Fibroblast of the aortic adventitia (primary cell): ENCODE measurements at regions not wholly inside any gene's neighbourhood (a gene's known extent, or its start where the extent isn't known, plus 50 kb on each side); places are given as distances from the start of the nearest gene placed in this dataset.
"Not testable (repeated sequence)": the region's sequence is repeated elsewhere in the genome, so short reads cannot be mapped to it uniquely, and the experiment has no call there.

Experiments used
- DNase-seq: peaks from one replicate; pipeline ENCODE4 v3.0.0-alpha.2; 2010; ENCODE audit warnings: low read depth
- H3K4me3 ChIP-seq: 2 replicates; pipeline ENCODE4 v1.5.1; 2011; ENCODE audit warnings: low read depth, mild to moderate bottlenecking, control low read depth, low read length, moderate library complexity
- TF ChIP-seq, protein P1 (sequence below): IDR thresholded peaks from 2 replicates; pipeline ENCODE4 v1.5.1; 2011; ENCODE audit warnings: mild to moderate bottlenecking, low read length, control low read depth, inconsistent platforms; ENCODE audit not compliant: insufficient read depth

DNA sequence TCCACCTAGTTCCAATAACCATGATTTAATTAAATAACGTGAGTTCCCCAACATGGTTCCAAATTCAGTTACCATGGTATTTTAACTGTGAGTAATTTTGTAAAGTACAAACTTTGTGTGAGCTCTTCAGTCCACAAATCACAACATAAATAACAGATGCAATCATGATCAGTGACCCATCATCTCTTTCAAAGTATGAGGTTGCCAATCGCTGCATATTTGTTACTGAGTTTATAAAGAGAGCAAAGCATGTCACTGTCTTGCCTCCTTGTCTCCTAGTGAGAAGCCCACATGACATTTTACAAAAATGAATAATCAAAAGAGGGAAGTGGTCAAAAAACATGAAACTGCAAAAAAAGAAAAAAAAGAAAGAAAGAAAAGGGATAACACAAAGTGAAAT lies 69.1 kb upstream of the PDSS1 start:
- TF ChIP-seq, protein P1, sequence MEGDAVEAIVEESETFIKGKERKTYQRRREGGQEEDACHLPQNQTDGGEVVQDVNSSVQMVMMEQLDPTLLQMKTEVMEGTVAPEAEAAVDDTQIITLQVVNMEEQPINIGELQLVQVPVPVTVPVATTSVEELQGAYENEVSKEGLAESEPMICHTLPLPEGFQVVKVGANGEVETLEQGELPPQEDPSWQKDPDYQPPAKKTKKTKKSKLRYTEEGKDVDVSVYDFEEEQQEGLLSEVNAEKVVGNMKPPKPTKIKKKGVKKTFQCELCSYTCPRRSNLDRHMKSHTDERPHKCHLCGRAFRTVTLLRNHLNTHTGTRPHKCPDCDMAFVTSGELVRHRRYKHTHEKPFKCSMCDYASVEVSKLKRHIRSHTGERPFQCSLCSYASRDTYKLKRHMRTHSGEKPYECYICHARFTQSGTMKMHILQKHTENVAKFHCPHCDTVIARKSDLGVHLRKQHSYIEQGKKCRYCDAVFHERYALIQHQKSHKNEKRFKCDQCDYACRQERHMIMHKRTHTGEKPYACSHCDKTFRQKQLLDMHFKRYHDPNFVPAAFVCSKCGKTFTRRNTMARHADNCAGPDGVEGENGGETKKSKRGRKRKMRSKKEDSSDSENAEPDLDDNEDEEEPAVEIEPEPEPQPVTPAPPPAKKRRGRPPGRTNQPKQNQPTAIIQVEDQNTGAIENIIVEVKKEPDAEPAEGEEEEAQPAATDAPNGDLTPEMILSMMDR: no peak
- no peak for DNase-seq
- H3K4me3 ChIP-seq: no peak overlapping the region

DNA sequence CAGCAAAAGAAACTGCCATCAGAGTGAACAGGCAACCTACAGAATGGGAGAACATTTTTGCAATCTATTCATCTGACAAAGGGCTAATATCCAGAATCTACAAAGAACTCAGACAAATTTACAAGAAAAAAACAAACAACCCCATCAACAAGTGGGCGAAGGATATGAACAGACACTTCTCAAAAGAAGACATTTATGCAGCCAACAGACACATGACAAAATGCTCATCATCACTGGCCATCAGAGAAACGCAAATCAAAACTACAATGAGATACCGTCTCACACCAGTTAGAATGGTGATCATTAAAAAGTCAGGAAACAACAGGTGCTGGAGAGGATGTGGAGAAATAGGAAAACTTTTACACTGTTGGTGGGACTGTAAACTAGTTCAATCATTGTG lies 65.3 kb upstream of the PDSS1 start:
- DNase-seq, H3K4me3 ChIP-seq: not testable (repeated sequence)

DNA sequence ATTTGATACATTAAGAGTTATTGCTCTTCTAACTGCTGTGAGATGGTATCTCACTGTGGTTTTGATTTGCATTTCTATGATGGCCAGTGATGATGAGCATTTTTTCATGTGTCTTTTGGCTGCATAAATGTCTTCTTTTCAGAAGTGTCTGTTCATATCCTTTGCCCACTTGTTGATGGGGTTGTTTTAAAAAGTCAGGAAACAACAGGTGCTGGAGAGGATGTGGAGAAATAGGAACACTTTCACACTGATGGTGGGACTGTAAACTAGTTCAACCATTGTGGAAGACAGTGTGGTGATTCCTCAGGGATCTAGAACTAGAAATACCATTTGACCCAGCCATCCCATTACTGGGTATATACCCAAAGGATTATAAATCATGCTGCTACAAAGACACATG lies 63.4 kb upstream of the PDSS1 start:
- H3K4me3 ChIP-seq, DNase-seq: not testable (repeated sequence)

DNA sequence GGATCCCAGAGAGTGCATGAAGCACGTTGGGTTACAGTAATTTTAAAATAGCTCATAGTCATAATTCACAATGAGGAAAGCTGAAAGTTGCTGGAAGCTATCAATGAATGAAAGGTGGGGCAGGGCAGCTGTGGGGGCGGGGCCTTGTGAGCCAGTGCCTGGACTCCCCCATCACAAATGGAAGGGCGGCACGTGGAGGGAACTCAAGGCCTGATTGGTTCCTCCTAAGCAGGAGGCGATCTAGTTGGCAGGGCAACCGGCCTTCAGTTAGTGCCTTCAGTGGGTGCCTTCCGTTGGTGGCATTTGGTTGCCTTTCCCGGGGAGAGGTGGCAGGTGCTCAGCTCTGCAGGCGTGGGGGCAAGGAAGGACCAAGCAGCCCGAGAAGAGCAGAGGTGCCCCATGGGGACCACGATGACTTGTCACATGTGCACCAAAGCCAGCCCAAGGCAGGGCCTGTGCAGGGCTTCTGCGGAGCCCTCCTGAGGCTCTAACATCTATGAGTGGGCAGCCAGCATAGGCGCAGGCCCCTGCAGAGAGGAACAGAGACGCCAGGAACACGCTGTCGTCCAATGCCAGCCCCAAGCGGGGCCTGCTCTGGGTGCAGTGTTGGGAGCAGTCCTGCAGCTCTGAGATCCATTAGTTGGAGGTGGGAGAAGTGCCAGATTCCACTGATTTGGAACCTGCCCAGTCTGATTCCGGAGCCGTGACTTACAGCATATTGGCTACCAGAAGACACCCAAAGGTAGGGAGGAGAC lies 59.8 kb upstream of the PDSS1 start:
- TF ChIP-seq, protein P1: no peak
- DNase-seq: no peak
- no peak overlapping the region for H3K4me3 ChIP-seq

DNA sequence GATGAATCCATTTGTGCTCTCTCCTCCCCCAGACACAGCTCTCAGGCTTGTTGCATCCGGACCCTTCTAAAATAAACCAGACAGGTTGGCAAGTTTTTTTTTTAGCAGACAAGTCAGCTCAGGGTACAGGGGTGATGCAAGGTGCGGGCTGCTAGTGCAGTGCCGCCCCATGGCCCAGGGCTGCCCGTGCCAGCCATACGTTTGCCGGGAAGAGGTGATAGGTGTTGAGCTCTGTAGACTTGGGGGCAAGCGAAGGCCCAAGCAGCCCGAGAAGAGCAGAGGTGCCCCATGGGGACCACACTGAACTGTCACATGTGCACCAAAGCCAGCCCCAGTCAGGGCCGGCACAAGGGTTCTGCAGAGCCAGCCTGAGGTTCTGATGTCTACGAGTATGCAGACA lies 57.1 kb upstream of the PDSS1 start:
- DNase-seq: no peak
- H3K4me3 ChIP-seq: no peak overlapping the region
- TF ChIP-seq, protein P1: no peak

DNA sequence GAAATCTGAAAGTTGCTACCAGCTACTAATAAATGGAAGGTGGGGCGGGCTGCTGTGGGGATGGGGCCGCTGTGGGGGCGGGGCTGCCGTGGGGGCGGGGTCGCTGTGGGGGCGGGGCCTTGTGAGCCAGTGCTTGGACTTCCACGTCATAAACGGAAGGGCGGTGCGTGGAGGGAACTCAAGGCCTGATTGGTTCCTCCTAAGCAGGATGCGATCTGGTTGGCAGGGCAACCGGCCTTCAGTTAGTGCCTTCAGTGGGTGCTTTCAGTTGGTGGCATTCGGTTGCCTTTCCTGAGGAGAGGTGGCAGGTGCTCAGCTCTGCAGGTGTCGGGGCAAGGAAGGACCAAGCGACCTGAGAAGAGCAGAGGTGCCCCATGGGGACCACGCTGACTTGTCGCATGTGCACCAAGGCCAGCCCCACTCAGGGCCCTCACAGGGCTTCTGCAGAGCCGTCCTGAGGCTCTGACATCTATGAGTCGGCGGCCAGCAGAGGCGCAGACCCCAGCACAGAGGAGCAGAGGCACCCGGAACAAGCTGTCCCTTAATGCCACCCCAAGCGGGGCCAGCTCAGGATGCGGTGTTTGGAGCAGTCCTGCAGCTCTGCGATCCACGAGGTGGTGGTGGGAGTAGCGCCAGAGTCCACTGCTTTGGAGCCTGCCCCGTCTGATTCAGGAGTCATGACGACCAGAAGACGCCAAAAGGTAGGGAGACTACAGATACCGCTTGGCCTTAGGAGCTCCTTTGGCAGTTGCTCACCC lies 54.4 kb upstream of the PDSS1 start:
- no peak overlapping the region for H3K4me3 ChIP-seq
- DNase-seq: no peak
- TF ChIP-seq, protein P1: no peak

DNA sequence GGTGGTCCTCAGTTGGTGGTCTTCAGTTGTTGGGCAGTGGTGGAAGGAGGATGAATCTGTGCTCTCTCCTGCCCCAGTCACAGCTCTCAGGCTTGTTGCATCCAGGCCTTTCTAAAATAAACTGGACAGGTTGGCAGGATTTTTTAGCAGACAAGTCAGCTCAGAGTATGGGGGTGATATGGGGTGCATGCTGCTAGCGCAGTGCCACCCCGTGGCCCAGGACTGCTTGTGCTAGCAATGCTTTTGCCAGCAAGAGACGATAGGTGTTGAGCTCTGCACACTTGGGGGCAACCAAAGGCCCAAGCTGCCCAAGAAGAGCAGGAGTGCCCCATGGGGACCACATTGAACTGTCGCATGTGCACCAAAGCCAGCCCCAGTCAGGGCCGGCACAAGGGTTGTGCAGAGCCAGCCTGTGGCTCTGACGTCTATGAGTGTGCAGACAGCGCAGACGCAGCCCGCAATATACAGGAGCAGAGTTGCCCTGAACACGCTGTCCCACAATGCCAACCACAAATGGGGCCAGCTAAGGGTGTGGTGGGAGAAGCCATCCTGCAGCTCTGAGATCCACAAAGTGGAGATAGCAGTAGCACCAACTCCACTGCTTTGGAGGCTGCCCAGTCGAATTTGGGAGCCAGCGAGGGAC lies 49.8 kb upstream of the PDSS1 start:
- DNase-seq: no peak
- TF ChIP-seq, protein P1: no peak
- H3K4me3 ChIP-seq: no peak overlapping the region
